Astrocyte (in vitro differentiated cells and primary cell): ENCODE measurements at regions not wholly inside any gene's neighbourhood (a gene's known extent, or its start where the extent isn't known, plus 50 kb on each side); places are given as distances from the start of the nearest gene placed in this dataset.

Source experiments
- EZH2 ChIP-seq: IDR thresholded peaks from 2 replicates; pipeline ENCODE4 v1.6.1; 2012; ENCODE audit warnings: mild to moderate bottlenecking, low read length, inconsistent platforms; ENCODE audit not compliant: insufficient read depth
- TF ChIP-seq, protein P1 (sequence below): IDR thresholded peaks from 2 replicates; pipeline ENCODE4 v1.5.1; 2011; ENCODE audit warnings: low read depth, mild to moderate bottlenecking, inconsistent platforms, low read length, moderate library complexity; ENCODE audit not compliant: insufficient read depth

DNA sequence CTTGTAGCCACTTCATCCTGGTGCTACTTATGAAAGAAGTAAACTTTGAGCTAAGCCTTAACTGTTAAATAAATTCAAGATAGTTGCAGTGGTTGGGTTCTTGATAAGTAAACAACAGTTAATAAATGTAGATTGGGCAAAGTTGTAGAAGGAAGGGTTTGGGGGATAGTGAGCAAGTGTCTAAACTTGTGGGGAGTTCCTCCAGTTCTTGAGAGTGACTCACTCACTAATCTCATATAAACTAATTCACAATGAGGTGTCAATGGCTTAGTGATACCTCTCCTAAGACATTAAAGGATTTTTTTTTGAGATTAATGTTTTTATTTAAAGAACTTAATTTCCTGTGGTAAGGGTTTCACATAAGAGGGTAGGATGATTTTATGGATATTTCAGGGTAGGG, 507.4 kb downstream of the BMP2 start:
- TF ChIP-seq, protein P1, sequence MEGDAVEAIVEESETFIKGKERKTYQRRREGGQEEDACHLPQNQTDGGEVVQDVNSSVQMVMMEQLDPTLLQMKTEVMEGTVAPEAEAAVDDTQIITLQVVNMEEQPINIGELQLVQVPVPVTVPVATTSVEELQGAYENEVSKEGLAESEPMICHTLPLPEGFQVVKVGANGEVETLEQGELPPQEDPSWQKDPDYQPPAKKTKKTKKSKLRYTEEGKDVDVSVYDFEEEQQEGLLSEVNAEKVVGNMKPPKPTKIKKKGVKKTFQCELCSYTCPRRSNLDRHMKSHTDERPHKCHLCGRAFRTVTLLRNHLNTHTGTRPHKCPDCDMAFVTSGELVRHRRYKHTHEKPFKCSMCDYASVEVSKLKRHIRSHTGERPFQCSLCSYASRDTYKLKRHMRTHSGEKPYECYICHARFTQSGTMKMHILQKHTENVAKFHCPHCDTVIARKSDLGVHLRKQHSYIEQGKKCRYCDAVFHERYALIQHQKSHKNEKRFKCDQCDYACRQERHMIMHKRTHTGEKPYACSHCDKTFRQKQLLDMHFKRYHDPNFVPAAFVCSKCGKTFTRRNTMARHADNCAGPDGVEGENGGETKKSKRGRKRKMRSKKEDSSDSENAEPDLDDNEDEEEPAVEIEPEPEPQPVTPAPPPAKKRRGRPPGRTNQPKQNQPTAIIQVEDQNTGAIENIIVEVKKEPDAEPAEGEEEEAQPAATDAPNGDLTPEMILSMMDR = no peak
- TF ChIP-seq EZH2 = no peak
